ENCODE measurements at regions not wholly inside any gene's neighbourhood (a gene's known extent, or its start where the extent isn't known, plus 50 kb on each side); places are given as distances from the start of the nearest gene placed in this dataset.

GRCh38 chr7:132655131-132655727, 79.0 kb upstream of the PLXNA4 start:
- TF ChIP-seq CTCF (IDR thresholded peaks at IDR 0.05; ENCODE audit: low read depth, low read length) (no peak), EZH2phosphoT487 (IDR thresholded peaks at IDR 0.05; ENCODE audit: low read depth) (no peak)
